MG63 (cell line): ENCODE measurements at regions not wholly inside any gene's neighbourhood (a gene's known extent, or its start where the extent isn't known, plus 50 kb on each side); places are given as distances from the start of the nearest gene placed in this dataset.
"Not testable (repeated sequence)": the region's sequence is repeated elsewhere in the genome, so short reads cannot be mapped to it uniquely, and the experiment has no call there.

ENCODE experiments used
- DNase-seq: peaks from one replicate; pipeline ENCODE4 v3.0.0-alpha.2; 2020
- H3K27me3 ChIP-seq: fragments of 250-450 bp; sonication (Bioruptor Pico); 2 replicates; pipeline ENCODE4 v1.5.1; 2020; ENCODE audit warnings: mild to moderate bottlenecking, moderate library complexity
- H3K36me3 ChIP-seq: fragments of 250-450 bp; sonication (Bioruptor Pico); 2 replicates; pipeline ENCODE4 v1.5.1; 2020; ENCODE audit warnings: mild to moderate bottlenecking, moderate library complexity
- H3K4me3 ChIP-seq: fragments of 250-450 bp; sonication (Bioruptor Pico); 2 replicates; pipeline ENCODE4 v1.5.1; 2020; ENCODE audit warnings: mild to moderate bottlenecking, moderate library complexity
- H3K9me3 ChIP-seq: fragments of 250-450 bp; sonication (Bioruptor Pico); 2 replicates; pipeline ENCODE4 v1.5.1; 2020; ENCODE audit warnings: mild to moderate bottlenecking, moderate library complexity

DNA sequence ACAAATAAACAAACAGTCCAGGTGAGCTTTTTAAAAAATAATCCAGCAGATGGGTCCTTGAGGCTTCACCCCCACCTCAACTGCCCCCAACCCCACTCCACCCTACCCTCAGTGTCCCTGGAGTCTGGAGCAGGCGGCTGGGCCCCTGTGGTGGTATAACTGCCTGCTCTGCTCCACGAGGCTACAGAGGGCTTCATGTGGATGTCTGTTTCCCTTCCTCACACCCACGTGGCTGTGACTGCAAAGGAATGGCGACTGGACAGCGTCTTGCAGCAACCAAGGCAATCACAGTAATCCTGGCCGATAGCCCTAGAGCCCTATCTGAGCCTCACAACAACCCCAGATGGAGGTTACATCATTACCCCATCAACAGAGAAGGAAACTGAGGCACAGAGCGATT is 76.5 kb downstream of the SLC2A10 start:
- H3K36me3 ChIP-seq = no peaks in the 10 kb centered on the region
- H3K27me3 ChIP-seq = no peaks in the 10 kb centered on the region
- H3K9me3 ChIP-seq = no peaks in the 10 kb centered on the region
- H3K4me3 ChIP-seq = no peak overlapping the region
- DNase-seq = no peak

DNA sequence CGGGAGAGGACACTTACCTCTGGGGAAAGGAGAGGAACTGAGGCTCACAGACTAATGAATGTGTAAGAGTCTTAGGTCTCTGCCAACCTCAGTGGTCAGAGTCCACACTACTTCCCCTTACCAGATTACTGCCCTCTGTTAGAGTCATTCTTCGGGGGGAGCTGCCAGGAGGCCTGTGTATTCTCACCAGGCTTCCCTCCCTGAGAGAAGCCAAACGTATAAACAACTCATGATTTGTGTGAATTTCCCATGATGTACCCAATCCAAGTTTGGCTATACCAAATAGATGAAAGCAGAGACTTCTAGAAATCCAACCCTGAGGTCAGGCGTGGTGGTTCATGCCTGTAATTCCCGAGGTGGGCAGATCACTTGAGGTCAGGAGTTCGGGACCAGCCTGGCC is 77.1 kb downstream of the SLC2A10 start:
- DNase-seq = no peak

DNA sequence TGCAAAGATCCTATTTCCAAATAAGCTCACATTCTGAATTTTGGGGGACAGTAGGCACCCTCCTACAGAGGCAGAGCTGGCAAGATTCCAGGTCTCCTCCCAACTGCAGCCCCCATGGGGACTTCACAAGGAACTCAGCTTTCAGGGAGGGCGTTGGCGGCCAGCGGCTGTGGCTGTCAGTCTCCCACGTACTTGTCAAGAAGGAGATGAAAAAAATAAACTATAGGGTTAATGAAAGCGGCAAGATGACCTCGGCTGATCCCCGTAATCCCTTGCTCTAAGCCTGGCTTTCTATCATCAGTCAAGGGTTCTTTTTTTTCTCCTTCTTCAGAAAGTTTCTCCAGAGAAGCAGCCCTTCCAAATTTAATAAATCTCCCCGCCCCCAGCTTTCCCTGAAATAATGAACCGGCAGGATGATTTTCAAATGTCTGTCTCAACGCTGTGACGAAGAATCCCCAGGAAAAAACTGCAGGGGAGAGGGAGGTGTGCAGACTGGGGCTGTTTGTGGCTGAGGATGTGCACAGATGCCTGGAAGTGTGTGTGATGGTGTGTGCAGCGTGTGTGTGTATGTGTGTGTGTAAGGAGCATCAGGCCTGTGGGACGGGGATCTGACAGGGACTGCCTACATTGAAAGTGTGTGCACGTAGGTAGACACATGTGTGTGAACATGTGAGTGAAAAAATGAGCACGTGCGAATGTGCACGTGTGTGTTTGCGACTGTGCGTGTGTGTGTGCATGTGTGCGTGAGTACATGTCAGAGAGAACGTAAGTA is 78.7 kb downstream of the SLC2A10 start:
- no peak for DNase-seq
- Histone ChIP-seq H3K4me3 (no peak overlapping the region), H3K27me3 (no peaks in the 10 kb centered on the region), H3K36me3 (no peaks in the 10 kb centered on the region), H3K9me3 (no peaks in the 10 kb centered on the region)

More for the DNA sequence above, 77.1 kb downstream of the SLC2A10 start:
- Histone ChIP-seq H3K27me3 (no peaks in the 10 kb centered on the region), H3K4me3 (no peak overlapping the region), H3K9me3 (no peaks in the 10 kb centered on the region), H3K36me3 (no peaks in the 10 kb centered on the region)

DNA sequence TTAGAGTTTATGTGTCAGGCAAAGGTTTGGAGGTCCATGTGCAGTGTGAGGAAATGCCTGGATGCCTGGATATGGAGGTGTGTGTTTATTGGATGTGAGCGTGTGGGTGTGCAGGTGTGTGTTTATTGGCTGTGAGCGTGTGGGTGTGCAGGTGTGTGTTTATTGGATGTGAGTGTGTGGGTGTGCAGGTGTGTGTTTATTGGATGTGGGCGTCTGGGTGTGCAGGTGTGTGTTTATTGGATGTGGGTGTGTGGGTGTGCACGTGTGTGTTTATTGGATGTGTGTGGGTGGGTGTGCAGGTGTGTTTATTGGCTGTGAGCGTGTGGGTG is 79.3 kb downstream of the SLC2A10 start:
- H3K36me3 ChIP-seq, DNase-seq, H3K27me3 ChIP-seq, H3K9me3 ChIP-seq, H3K4me3 ChIP-seq: not testable (repeated sequence)

DNA sequence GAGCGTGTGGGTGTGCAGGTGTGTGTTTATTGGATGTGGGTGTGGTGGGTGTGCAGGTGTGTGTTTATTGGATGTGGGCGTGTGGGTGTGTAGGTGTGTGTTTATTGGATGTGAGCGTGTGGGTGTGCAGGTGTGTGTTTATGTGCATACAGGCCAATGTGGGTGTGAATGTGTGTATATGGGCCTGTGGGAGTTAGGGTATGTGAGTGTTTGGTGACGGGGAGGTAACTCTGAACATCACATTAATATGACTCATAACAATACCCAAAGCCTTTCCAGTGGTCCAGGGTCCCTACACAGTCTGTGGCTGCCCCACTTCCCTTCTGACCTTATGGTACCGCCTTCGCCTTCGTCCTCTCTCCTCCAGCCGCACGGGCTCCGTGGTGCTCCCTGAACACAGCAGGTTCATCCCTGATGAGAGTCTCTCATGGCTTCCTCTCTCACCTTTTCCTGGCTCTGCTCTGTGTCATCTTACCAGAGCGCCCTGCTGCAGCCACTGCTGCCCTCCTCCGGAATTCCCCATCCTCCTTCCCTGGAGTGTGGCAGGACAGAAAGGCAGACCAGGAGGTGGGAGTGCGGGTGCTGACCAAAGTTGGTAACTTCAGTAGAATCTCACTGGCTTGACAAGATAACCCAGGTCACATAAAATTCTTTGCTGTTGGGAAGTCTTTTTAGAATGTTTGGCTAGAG is 80.0 kb downstream of the SLC2A10 start:
- no peak overlapping the region for H3K4me3 ChIP-seq
- H3K9me3 ChIP-seq = no peaks in the 10 kb centered on the region
- DNase-seq = no peak
- no peaks in the 10 kb centered on the region; the same call in 1 of the 2 replicates for H3K27me3 ChIP-seq
- H3K36me3 ChIP-seq = no peaks in the 10 kb centered on the region

DNA sequence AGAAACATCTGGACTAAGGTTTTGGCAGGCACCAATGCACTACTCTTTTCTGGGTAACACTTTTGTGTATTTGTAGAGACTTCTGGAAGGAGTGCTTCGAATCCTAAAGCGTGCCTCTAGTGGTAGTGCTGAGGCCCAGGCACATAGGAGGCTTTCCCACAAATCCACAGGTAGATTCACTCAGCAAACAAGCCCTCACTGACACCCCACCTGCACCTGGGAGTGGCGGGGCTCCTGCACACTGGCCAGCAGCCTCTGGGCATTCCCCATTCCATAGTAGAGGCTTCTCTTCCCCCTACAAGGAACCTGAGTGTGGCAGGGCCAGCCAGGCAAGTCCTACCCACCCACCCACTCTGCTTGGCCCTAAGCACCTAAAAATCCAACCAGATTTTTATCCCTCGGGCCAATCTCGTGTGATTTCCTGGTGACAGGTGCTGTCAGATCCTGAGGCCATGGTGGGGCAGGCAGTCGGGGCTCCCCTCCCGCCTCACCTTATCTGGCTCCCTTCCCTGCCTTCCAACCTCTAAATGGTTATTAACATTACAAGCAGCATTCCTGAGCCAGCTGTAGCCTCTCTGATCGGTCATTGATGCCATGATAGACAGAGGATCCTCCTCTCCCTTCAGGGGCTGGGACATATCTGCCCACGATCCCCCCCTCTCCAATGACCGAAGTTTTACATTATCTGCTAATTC is 82.4 kb downstream of the SLC2A10 start:
- Histone ChIP-seq H3K27me3 (no peaks in the 10 kb centered on the region; the same call in 1 of the 2 replicates), H3K36me3 (no peaks in the 10 kb centered on the region), H3K4me3 (no peak overlapping the region), H3K9me3 (no peaks in the 10 kb centered on the region)
- no peak for DNase-seq

DNA sequence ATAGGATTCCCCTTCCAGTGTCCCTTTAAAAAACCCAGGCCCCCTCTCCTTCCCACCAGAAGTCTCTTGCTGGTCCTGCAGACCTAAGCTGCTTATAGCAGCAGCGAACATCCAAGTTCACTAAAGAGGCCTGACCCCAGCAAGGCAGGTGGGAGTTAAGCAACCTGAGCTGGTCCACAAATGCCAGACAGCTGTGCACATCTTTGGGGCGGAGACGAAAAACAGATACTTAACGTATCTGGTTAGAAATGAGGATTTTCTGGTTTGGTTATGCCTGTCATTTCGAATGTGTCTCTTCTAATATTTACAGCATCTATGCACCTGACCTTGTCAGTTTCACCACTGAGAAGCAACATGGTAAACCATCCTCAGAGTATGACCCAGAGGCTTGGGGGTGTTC is 87.8 kb downstream of the SLC2A10 start:
- no peak for DNase-seq
- peaks cover 14% of the 10 kb centered on the region for H3K27me3 ChIP-seq
- no peaks in the 10 kb centered on the region for H3K9me3 ChIP-seq
- no peak overlapping the region for H3K4me3 ChIP-seq
- no peaks in the 10 kb centered on the region for H3K36me3 ChIP-seq

DNA sequence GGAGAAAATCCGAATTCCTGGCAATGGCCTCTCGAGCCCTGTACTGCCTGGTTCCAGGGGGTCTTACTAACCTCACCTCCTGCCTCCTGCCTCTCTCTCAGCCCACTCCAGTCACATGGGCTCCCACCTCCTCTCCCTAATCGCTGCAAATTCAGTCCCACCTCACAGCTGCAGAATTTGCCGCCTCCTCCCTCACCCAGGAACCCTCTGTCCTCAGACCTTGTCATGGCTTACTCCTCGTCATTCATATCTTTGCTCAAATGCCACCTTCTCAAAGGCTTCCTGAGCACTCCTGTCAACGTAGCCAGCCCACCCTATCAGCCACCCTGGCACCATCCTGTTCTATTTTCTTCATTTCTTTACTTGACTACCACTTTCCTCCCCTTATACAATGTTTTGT is 89.0 kb downstream of the SLC2A10 start:
- H3K36me3 ChIP-seq = no peaks in the 10 kb centered on the region
- no peak for DNase-seq
- no peaks in the 10 kb centered on the region for H3K9me3 ChIP-seq
- H3K27me3 ChIP-seq = peaks cover 14% of the 10 kb centered on the region
- H3K4me3 ChIP-seq = no peak overlapping the region

DNA sequence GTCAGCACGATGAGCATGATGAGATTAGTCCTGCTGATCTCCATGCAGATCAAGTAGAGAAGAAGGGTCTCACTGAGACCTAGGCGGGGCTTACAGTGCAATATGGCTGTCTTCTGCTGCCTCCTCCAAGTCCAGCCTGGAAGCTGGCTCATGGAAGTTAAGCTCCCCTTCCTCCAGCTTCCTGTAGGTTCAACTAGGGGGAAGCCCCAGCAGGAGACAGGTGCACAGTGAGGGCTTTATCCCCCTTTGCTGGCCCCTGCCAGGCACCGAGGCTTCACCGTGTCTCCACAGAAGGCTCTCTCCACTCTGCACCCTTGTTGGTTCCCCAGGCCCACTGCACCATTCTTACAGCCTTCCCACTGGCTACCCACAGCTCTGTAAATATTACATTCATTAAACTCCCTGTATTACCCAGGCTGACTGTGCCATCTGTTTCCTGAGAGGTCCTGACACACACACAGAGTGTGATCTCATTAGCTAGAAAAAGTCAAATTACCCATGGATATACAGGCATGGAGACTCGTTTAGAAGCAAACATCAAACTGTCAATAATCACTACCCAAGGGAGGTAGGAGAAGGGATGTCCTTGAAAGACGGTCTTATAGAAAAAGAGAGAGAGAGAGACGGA is 90.4 kb downstream of the SLC2A10 start:
- no peak overlapping the region for H3K4me3 ChIP-seq
- H3K9me3 ChIP-seq = no peaks in the 10 kb centered on the region
- H3K27me3 ChIP-seq = peaks cover 14% of the 10 kb centered on the region
- no peak for DNase-seq
- H3K36me3 ChIP-seq = no peaks in the 10 kb centered on the region

DNA sequence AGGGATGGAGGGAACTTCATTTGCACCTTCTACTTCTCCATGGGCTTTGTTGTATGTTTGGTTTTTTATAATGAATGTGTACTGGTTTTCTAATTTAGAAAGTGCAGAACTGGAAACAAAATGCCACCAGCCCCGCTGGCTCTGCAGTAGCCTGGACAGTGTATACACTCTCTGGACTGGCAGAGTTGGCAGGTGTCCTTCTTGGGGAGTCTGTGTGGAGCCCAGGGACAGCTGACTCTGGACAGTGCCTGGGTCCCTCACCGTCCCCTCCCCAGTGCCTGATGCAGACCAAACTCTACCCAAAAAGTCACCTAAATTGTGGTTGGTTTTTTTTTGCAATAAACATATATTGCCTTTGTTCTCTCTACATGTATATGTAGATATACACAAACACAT is 91.0 kb downstream of the SLC2A10 start:
- DNase-seq = no peak
- peaks cover 14% of the 10 kb centered on the region for H3K27me3 ChIP-seq

DNA sequence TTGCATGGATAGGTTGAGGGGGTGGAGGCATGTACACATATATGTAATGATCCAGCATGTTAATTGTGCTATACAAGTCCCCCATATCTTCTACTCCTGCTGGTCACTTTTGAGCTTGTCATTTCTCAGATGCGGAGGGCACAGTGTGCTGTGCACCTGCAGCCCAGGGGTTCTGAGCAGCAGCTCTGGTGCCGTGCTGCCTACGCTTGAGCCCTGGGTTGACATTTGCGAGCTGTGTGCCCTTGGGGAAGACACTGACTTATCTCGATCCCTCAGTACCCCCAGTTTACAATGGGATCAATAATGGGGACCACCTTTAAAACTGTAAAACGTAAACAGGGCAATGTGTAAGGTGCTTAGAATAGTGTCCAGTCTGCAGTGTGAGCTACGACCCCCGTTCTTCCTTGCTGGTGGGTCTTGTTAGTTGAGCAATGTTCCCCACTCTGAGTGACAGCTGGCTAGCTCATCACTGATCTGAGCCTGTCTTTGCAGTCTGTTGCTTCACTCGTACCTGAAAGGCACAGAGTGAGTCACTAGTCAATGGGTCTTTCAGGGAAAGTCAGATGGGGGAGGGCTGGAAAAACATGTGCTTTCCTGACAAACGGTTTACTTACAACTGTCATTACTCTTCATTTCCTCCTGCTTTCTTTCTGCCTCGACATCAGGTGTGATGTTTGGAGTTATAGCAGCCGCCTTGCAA is 91.7 kb downstream of the SLC2A10 start:
- no peak for DNase-seq
- Histone ChIP-seq H3K4me3 (no peak overlapping the region), H3K9me3 (no peaks in the 10 kb centered on the region), H3K27me3 (peaks cover 14% of the 10 kb centered on the region), H3K36me3 (no peaks in the 10 kb centered on the region)

More for the DNA sequence above, 91.0 kb downstream of the SLC2A10 start:
- Histone ChIP-seq H3K4me3 (no peak overlapping the region), H3K36me3 (no peaks in the 10 kb centered on the region), H3K9me3 (no peaks in the 10 kb centered on the region)

DNA sequence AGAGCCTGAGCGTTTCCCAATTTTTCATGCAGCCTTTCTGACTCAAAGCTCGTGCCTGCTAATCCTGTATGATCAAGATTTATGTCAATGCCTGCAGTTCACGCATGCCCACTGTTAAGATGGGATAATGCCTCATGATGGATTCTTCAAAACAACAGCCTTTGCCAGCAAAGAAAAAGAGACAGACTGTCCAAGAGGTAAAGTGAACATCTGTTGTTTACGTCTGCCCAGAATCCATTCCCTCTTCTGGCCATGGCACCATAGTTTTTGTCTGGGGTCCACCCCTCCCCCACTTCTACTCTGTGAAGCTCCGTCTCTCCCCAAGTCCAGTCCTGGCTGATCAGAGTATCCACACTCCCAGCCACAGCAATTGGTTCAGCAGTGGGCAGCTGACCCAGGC is 91.9 kb upstream of the EYA2 start:
- H3K4me3 ChIP-seq = no peak overlapping the region
- no peak for DNase-seq
- no peaks in the 10 kb centered on the region for H3K9me3 ChIP-seq
- no peaks in the 10 kb centered on the region for H3K36me3 ChIP-seq
- H3K27me3 ChIP-seq = peaks cover 14% of the 10 kb centered on the region

DNA sequence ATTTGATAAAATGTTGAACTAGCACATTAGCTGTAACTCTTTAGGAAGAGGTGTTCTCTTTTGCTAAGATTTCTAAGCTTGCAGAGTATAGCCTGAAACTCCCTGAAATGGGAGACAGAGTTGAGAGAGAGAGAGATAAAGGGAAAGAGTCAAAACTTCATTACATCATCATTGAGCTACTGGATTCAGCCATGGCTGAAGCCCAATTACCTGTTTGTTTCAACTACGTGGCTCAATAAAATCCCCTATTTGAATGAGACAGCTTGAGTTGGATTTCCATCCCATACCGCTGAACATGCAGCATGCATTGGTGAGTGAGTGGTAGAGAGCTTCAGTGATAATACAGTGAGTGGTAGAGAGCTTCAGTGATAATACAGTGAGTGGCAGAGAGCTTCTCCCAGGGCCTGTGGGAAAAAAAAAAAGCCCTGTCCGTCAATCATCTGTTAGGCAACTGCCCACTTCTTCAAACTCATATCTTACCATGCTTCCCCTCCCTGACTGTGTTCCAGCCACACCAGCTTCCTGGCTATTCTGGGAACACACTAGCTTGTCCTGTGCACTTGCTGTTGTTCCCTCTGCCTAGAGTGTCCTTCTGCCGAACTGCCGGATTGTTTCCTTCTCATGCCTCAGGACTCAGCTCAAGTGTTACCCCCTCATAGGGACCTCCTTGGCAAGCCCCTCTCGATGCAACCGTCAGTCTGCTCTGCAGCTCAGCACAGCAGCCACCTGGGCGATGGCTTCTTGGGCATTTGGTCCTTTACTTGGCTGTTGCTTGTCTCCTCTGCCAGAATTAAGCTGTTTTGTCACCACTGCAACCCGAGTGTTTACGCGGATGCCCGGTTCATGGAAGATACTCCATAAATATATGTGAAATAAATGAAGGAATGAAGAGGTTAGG is 91.3 kb upstream of the EYA2 start:
- Histone ChIP-seq H3K36me3 (no peaks in the 10 kb centered on the region), H3K27me3 (peaks cover 14% of the 10 kb centered on the region), H3K4me3 (no peak overlapping the region), H3K9me3 (no peaks in the 10 kb centered on the region)
- no peak for DNase-seq

DNA sequence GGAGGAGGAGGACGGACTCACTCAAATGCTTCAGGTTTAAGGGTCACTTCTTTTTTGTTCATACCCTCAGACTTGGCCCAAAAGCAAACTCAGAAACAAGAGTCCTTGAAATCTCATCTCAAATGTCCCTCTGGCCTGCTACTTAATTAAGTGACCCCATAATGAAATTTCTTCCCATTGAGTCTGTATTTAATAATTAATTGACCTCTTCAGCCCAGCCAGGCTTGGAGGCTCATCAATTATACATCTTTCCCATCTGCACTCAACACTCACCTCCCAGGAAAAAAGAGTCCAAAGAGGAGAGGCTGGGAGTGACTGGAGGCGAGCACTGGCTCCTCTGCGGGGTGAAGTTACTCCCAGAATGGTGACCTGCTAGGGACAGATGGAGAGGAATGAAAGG is 90.5 kb upstream of the EYA2 start:
- H3K36me3 ChIP-seq = no peaks in the 10 kb centered on the region
- DNase-seq = no peak
- H3K4me3 ChIP-seq = no peak overlapping the region
- H3K27me3 ChIP-seq = peaks cover 11% of the 10 kb centered on the region
- no peaks in the 10 kb centered on the region for H3K9me3 ChIP-seq

DNA sequence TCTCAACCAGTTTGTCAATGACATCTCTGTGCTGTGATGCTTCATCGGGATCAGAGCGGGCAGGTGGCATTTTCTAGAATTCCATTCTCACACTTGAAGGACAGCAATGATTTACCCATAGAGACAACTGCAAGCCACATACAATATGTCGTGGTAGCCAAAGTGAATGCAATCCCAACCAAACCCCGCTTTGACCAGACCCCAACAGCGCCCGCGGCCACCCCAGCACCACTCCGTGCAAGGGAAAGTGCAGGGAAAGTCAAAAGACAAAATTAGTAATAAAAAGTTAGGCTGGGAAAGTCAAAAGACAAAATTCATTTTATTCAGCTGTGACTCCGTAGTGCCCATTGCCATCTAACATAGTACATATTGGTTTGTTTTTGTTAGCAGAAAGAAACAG is 88.8 kb upstream of the EYA2 start:
- H3K36me3 ChIP-seq = no peaks in the 10 kb centered on the region
- DNase-seq = no peak
- no peak overlapping the region for H3K4me3 ChIP-seq
- no peaks in the 10 kb centered on the region for H3K9me3 ChIP-seq
- peaks cover 5% of the 10 kb centered on the region for H3K27me3 ChIP-seq

DNA sequence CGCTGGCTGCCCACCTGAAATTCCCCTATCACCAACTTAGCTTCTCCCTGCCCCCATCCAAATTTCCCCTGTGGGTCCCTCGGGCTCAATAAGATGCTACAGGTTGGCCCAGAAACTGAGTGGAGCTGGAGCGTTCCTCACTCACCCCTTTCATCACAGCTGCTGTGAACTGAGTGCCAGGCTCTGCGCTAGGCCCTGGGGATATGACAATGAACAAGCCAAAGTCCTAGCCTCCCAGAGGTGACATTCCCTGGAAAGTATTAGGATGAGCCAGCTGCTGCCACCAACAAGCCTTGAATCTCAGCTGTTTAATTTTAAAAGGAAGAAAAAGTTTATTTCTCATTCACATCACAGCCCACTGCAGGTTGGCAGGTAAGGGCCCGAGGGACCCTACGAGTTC is 86.6 kb upstream of the EYA2 start:
- no peaks in the 10 kb centered on the region for H3K27me3 ChIP-seq
- H3K36me3 ChIP-seq = no peaks in the 10 kb centered on the region
- no peaks in the 10 kb centered on the region for H3K9me3 ChIP-seq
- H3K4me3 ChIP-seq = no peak overlapping the region
- no peak for DNase-seq
